ENCODE measurements at regions not wholly inside any gene's neighbourhood (a gene's known extent, or its start where the extent isn't known, plus 50 kb on each side); places are given as distances from the start of the nearest gene placed in this dataset.

DNA sequence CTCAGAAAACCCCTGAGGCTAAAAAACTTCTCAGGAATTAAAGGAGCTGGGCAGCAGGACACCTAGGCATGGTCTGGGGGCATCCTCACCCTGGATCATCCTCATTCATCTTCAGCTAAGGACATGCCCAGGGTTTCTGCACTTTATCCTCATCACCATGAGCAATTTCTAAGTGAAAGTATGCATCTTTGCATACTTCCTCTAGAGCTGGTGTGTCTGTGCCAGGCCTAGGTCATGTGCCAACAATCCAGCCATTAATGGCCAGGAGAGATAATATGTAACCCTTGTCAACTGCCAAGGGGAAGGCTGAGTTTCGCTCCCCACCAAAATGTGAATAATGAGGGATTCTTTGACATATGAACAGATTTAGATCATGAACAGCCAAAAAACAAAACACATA is 160.5 kb downstream of the KITLG start:
- no peak for DNase-seq

DNA sequence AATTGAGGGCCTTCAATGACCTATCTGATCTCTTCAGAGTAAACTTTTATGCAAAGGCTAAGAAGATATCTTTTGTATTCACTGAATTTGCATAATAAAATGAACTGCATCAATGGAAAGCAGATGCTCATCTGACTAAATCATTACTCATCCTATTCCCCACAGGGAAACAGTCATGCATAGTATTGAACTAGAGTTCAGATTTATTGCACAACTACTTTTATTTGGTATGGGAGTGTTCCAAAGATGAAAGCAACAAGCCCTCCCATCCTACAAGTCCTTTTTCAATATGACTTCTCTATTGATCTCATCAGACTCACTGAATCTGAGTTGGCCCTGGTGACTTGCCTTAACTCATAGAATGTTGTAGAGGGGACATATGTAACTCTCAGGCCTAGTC is 159.8 kb downstream of the KITLG start:
- DNase-seq: no peak

DNA sequence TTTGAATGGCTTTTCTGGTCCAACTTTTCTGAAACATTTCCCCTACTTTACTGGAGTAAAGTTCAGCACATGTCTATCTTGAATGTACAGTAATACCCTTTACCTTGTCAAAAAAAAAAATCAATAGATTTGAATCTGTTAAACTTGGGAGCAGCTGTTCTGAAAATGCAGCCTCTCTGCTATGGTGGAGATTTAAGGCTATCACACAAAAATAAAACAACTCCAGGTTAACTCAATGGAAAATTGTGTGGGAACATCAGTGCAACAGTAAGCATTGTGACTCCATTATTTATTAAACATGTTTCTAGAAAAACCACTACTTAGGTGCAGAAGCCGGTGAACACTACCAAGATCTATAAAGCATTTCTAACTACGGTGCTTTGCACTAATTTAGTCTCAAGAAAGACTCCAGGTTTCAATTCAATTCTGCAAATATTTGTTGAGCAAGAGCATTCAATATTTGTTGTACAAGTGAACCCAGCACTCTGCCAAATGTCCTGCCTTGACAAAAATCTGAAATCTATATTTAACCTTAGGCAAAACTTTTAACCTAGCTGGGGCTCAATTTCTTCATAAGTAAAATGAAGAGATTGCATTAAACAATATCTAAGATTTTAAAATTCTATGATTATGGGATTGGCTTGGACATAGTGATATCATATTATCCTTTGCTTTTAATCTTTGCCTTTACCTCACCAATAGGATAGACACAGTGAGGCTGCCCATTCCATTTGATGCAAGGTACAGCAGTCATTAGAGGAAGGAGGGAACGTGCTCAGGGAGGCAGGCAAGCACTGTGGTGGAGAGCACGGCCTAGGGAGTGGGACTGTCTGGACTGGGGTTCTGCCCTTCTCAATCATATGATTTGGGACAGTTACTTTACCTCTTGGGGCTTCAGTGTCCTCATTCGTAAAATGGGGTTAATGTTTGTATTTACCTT is 155.2 kb downstream of the KITLG start:
- DNase-seq: no peak

DNA sequence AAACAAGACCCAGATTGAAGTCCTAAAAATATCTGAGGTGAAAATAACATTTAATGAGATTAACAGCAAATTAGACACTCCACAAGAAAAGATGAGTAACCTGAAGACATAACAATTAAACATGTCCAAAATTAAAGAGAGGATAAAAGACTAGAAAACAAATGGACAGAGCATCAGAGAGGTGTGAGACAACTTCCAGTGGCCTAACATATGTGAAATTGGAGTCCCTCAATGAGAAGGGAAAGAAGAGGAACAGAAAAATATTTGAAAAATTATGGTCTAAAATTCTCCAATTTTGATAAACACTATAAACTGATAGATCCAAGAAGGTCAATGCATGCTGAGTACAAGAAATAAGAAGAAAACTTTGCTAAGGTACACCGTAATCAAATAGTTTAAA is 151.9 kb downstream of the KITLG start:
- DNase-seq: no peak

DNA sequence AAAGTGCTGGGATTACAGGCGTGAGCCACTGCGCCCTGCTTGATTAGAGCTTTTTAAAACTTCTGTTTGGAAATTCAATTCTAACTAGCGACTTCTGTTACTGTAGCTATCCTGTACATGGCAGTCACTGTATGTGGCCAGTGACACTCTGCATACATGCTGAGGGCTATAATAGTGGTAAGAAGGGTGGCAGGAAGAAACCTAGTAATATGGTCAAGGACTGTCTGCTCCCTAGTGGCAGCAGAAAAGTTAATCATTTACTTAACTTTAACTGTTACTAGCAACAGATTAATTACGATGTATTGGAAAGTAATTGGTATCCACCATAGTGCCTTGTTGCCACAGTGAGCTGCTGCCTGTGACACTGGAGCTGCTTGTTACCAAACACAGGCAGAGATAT is 149.0 kb downstream of the KITLG start:
- no peak for DNase-seq

DNA sequence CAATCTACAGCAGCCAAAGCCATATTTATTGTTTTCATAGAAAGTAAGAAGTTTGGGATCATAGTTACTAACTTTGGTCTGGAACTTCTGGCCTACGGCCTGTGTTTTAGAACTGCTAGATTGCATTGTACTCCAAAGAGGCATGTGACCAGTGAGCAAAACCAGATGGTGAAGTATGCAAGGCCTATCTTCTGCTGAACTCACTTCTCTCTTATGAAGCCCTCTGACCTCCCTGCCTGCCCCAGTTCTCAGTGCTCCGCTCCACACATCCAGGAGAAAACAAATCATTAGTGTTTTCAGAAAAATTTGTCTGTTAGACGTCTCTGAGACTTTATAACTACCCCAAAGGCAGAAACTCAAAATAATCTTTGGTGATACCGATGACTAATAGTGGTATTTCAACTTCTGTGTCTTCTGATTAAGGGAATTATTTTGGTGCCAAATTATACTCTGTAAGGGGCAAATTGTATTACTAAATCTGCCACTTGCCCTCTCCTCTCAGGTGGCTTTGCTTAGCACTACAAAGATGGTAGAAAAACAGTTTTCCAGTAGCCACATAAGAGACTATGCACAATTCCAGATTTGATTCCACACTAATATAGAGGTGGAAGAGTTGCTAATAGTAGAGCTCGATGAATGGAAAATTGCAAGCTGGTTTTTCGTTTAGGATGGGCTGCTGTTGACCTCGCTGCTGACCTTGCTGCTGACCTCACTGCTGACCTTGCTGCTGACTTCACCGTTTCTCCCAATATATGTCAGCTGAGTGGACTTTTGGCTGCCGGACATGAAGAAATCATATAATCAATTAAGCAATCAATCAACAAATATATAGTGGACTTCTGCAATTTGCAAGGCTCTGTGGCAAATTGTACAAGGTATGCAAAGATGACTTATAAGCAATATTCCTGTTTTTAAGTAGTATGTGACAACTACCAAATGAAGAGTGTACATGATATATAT is 147.5 kb downstream of the KITLG start:
- DNase-seq: no peak

DNA sequence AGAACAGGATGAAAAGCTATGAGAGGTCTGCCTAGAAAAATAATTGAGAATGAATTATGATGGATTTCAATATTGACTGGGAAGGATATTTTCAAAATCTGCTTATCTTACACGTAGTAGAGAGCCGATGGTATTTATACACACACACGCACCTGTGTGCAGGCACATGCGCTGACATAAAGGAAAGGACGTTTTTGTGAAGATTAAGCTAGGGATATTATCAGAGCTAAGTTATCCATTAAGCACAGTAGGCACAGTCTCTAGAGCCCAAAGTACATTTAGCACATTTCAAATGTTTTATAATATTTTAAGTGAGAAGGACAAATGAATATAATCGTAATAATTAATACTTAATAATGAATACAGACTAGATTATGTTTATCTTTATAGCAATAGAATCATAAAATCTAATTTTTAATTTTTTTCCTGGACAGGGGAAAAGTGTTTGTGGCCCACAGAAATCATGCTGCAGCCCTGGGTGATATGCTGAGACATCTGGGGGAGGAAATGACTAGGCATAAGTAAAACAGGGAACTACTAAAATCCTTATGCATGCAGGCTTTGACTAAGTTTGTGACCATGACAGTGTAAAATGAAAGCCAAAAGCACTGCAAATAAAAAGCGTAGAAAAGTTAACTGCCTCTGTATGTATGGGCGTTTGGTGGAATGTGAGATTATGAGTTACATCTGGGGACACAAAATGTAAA is 146.1 kb downstream of the KITLG start:
- no peak for DNase-seq

DNA sequence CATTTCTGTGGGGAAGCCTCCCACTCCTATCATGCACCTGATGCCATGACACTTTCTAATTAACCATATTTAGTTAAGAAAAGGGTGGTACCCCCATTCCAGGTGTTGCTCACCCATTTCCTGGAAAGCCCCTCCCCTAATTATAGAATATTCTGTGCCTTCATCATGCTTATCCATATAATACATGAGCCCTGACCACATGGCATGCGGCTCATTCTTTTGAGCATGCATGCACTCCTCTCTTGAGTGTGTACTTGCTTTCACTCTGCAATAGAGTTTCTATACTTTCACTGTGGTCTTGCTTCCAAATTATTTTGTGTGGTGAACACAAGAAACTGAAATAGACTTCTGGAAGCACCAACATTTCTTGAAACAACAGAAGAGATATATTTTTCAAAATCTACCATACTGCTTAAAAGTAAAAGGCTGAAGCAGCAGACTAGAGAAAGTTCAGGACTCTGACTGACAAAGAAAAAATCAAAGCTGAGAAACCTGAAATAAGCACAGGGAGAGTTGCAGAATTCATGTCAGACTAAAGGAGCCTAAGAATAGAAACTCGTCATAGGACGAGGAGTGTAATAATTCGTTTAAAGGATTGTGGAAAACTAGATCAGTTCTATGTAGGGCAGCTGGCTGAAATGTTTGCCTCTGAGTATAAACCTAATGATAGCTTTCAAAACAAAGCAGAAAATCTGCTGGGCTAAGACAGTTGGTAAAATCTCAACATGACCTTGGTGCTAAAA is 144.8 kb downstream of the KITLG start:
- DNase-seq: no peak

DNA sequence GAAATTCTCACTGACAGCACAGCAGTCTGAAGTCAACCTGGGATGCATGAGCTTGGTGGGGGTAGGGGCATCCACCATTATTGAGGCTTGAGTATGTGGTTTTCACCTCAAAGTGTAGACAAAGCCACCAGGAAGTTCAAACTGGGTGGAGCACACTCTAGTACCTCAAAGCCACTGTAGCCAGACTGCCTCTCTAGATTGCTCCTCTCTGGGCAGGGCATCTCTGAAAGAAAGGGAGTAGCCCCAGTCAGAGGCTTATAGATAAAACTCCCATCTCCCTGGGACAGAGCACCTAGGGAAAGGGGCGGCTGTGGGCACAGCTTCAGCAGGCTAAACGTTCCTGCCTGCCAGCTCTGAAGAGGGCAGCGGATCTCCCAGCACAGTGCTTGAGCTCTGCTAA is 143.0 kb downstream of the KITLG start:
- no peak for DNase-seq
